BJ (cell line): ENCODE measurements at regions not wholly inside any gene's neighbourhood (a gene's known extent, or its start where the extent isn't known, plus 50 kb on each side); places are given as distances from the start of the nearest gene placed in this dataset.
"Not testable (repeated sequence)": the region's sequence is repeated elsewhere in the genome, so short reads cannot be mapped to it uniquely, and the experiment has no call there.

Experiments used
- CTCF ChIA-PET: fragments of 350-600 bp; formaldehyde crosslinking; extraction: SDS; loops from one replicate; lab custom pipeline; 2021; ENCODE audit warnings: antibody characterized with exemption, inconsistent platforms; lab: Yijun Ruan, JAX
- POLR2A ChIA-PET: fragments of 300-600 bp; sonication (Branson Sonifier 250); formaldehyde crosslinking; extraction: SDS; loops from one replicate; lab custom pipeline; 2021; ENCODE audit warnings: antibody characterized with exemption; lab: Charles Lee
- DNase-seq: peaks from one replicate; pipeline ENCODE4 v3.0.0-alpha.2; 2011; ENCODE audit warnings: low read depth
- H3K27me3 ChIP-seq: 2 replicates; pipeline ENCODE4 v1.6.0; 2011; ENCODE audit warnings: low read length; ENCODE audit not compliant: control insufficient read depth, insufficient read depth
- H3K36me3 ChIP-seq: 2 replicates; pipeline ENCODE4 v1.5.1; 2011; ENCODE audit warnings: low read length; ENCODE audit not compliant: control insufficient read depth, insufficient read depth
- H3K4me3 ChIP-seq: 2 replicates; pipeline ENCODE4 v1.5.1; 2011; ENCODE audit warnings: low read depth, mild to moderate bottlenecking, control low read depth, low read length
- TF ChIP-seq, protein P1 (sequence below): IDR thresholded peaks from 2 replicates; pipeline ENCODE4 v1.5.1; 2011; ENCODE audit warnings: low read depth, mild to moderate bottlenecking, control low read depth, inconsistent platforms, low read length, moderate library complexity; ENCODE audit not compliant: insufficient read depth

DNA sequence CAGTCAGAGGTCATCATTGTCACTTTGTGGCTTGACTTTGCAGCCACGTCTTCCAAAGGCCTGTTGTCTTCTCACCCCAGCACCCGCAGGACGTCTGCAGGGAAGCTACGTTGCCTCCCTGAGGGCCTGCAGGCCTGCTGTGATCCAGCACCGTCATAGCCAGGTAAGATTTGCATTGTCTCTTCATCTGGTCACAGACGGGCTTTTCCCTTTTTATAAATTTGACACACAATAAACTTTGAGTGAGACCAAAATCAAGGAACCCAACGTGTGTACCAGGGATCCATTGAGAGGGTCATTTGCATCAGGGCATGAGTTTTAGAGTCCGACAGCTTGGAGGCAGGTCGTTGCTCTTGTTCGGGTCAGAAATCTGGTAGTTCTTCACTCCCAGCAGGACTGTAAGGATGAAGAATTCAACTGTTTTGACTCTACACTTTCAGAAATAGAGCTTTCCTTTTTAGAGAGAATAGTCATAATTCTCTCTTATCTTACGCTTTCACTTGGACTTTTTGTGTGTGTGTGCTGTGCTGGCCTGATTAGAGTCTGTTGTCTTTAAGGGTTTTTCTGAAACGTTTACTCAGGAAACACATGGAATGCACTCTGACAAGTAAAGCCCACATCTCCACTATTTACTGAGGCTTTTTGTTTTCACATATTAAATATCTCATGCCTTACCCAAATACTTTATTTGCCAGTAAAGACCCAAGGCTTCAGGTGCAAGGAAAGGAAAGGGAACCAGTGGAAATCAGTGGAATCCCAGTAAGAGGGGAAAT, 177.2 kb upstream of the TAB2 start:
- no peak for DNase-seq
- TF ChIP-seq, protein P1, sequence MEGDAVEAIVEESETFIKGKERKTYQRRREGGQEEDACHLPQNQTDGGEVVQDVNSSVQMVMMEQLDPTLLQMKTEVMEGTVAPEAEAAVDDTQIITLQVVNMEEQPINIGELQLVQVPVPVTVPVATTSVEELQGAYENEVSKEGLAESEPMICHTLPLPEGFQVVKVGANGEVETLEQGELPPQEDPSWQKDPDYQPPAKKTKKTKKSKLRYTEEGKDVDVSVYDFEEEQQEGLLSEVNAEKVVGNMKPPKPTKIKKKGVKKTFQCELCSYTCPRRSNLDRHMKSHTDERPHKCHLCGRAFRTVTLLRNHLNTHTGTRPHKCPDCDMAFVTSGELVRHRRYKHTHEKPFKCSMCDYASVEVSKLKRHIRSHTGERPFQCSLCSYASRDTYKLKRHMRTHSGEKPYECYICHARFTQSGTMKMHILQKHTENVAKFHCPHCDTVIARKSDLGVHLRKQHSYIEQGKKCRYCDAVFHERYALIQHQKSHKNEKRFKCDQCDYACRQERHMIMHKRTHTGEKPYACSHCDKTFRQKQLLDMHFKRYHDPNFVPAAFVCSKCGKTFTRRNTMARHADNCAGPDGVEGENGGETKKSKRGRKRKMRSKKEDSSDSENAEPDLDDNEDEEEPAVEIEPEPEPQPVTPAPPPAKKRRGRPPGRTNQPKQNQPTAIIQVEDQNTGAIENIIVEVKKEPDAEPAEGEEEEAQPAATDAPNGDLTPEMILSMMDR, result no peak
- H3K27me3 ChIP-seq, result no peaks in the 10 kb centered on the region
- H3K4me3 ChIP-seq, result no peak overlapping the region
- ChIA-PET POLR2A (no interaction called here), CTCF (no interaction called here)
- H3K36me3 ChIP-seq, result no peaks in the 10 kb centered on the region

DNA sequence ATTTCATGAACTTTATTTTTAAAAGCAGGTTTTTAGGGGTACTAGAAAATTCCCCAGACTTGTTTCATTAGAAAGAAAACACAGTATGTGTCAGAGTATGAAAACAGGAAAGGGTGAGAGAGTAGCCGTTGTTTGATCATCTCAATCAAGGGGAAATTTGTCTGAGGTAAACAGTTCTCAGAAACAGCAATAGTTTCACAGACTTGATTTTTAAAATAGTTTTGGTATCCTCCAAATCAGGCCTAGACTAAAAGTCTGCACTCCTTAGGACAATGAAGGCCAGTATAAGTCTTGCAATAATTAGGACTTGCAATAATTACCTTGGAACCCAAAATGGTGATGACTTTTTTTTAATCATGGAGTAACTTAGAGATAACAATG, 176.6 kb upstream of the TAB2 start:
- TF ChIP-seq, protein P1, result no peak
- ChIA-PET POLR2A (no interaction called here), CTCF (no interaction called here)
- Histone ChIP-seq H3K4me3 (no peak overlapping the region), H3K36me3 (no peaks in the 10 kb centered on the region), H3K27me3 (no peaks in the 10 kb centered on the region)
- DNase-seq, result no peak

DNA sequence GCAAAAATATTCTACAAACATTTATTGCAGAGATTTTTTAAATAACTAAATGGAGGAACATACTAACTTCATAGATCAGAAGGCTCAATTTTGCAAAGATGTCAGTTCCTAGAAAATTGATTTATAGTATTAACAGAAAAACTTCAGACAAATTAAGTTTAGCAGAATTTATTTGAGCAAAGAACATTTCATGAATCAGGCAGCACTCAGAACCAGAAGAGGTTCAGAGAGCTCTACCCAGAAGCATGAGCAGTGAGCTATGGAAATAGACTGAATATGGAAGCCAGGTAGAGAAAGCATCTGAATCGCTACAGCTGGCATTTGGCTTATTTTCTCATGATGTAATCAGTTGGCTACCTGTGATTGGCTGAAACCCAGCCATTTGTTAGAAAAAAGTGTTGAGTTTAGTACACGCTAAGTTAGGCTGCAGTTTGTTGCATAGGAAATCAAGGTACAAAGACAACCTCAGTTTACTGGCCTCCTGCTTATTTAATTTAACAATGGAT, 174.5 kb upstream of the TAB2 start:
- POLR2A ChIA-PET, result no interaction called here
- no peaks in the 10 kb centered on the region for H3K36me3 ChIP-seq

DNA sequence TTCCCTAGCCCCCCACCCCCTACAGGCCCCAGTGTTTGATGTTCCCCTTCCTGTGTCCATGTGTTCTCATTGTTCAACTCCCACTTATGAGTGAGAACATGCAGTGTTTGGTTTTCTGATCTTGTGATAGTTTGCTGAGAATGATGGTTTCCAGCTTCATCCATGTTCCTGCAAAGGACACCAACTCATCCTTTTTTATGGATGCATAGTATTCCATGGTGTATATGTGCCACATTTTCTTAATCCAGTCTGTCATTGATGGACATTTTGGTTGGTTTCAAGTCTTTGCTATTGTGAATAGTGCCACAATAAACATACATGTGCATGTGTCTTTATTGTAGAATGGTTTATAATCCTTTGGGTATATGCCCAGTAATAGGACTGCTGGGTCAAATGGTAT, 171.7 kb upstream of the TAB2 start:
- CTCF ChIA-PET, H3K4me3 ChIP-seq, DNase-seq, H3K27me3 ChIP-seq, POLR2A ChIA-PET, H3K36me3 ChIP-seq: not testable (repeated sequence)

More for the DNA sequence above, 174.5 kb upstream of the TAB2 start:
- no peaks in the 10 kb centered on the region for H3K27me3 ChIP-seq
- H3K4me3 ChIP-seq, result no peak overlapping the region
- DNase-seq, result no peak
- TF ChIP-seq, protein P1, result no peak
- CTCF ChIA-PET, result no interaction called here

DNA sequence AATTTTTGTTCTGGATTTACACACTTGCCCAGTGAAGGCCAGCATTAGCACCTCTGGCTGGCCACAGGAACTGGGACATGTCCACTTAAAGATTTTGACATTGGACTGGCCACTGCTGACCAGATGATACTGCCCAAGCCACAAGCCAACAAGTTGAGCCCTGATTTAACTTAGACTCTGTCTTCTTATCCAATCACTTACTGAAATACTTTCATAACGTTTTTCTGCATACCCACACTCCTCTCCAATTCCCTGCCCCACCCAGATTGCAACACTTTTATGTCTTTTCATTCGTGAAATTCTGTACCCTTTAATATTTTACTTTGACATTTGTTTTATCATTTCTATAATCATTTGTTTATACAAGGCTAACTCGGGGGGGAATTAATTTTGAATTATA, 170.3 kb upstream of the TAB2 start:
- TF ChIP-seq, protein P1, result no peak
- no peak for DNase-seq
- H3K4me3 ChIP-seq, result no peak overlapping the region
- POLR2A ChIA-PET, result no interaction called here
- CTCF ChIA-PET, result no interaction called here
- H3K36me3 ChIP-seq, result no peaks in the 10 kb centered on the region
- peaks cover 4% of the 10 kb centered on the region for H3K27me3 ChIP-seq
